CD4-positive, alpha-beta T cell (primary cell): ENCODE measurements at regions not wholly inside any gene's neighbourhood (a gene's known extent, or its start where the extent isn't known, plus 50 kb on each side); places are given as distances from the start of the nearest gene placed in this dataset.

Experiments used
- ATAC-seq: fragments of 200-7000 bp; cut with Tn5 transposase; one replicate; pipeline ENCODE4 v1.10.0; 2022; ENCODE audit warnings: mild to moderate bottlenecking; ENCODE audit not compliant: poor library complexity
- CTCF ChIA-PET: fragments of 350-600 bp; sonication (Branson Sonifier 250); formaldehyde crosslinking; loops from one replicate; lab custom pipeline; 2021; ENCODE audit warnings: antibody characterized with exemption, inconsistent platforms; lab: Charles Lee
- POLR2A ChIA-PET: fragments of 350-600 bp; sonication (Branson Sonifier 250); formaldehyde crosslinking; loops from one replicate; lab custom pipeline; 2021; ENCODE audit warnings: antibody characterized with exemption, inconsistent platforms; lab: Charles Lee
- DNase-seq, 14 experiments: peaks; one replicate each; pipeline ENCODE4 v3.0.0-alpha.2; 2013 to 2020; ENCODE audit warnings: mixed read lengths in 2 of 14
- H3K27ac ChIP-seq, 2 donors: one replicate each; pipeline versions ENCODE4 v1.5.1 to v1.7.0; 2013; ENCODE audit warnings: low read length in 2 of 2, low read depth in 1 of 2, mild to moderate bottlenecking in 1 of 2
- H3K27me3 ChIP-seq, 2 experiments: 1 replicate in 1 of 2; 2 replicates in 1 of 2; pipeline versions ENCODE4 v1.6.1 to v1.7.0; 2013; ENCODE audit warnings: low read length in 2 of 2, control low read depth in 1 of 2, mild to moderate bottlenecking in 1 of 2, moderate library complexity in 1 of 2; ENCODE audit not compliant: insufficient read depth in 2 of 2, control insufficient read depth in 1 of 2
- H3K36me3 ChIP-seq: one replicate; pipeline ENCODE4 v1.6.1; 2013; ENCODE audit warnings: low read length, control low read depth; ENCODE audit not compliant: insufficient read depth
- H3K4me1 ChIP-seq: one replicate; pipeline ENCODE4 v1.6.1; 2013; ENCODE audit warnings: low read length, control low read depth; ENCODE audit not compliant: insufficient read depth
- H3K4me3 ChIP-seq: one replicate; pipeline ENCODE4 v1.5.1; 2013; ENCODE audit warnings: mild to moderate bottlenecking, low read length, moderate library complexity
- H3K9me3 ChIP-seq, 2 experiments: 1 replicate in 1 of 2; 2 replicates in 1 of 2; pipeline versions ENCODE4 v1.6.1 to v1.7.0; 2013; ENCODE audit warnings: low read length in 2 of 2, mild to moderate bottlenecking in 2 of 2, control low read depth in 1 of 2, moderate library complexity in 1 of 2; ENCODE audit not compliant: control insufficient read depth in 1 of 2, insufficient read depth in 1 of 2
- H3K27ac Mint-ChIP-seq: one replicate; pipeline ENCODE4 v1.8.0; 2020; ENCODE audit warnings: mixed read lengths
- H3K27me3 Mint-ChIP-seq: one replicate; pipeline ENCODE4 v1.8.0; 2021; ENCODE audit warnings: mixed read lengths
- H3K36me3 Mint-ChIP-seq: one replicate; pipeline ENCODE4 v1.8.0; 2021; ENCODE audit warnings: low read depth, mixed read lengths
- H3K4me1 Mint-ChIP-seq: one replicate; pipeline ENCODE4 v1.8.0; 2021; ENCODE audit warnings: low read depth, mixed read lengths
- H3K4me3 Mint-ChIP-seq: one replicate; pipeline ENCODE4 v1.8.0; 2020; ENCODE audit warnings: mild to moderate bottlenecking, mixed read lengths
- H3K9me3 Mint-ChIP-seq: one replicate; pipeline ENCODE4 v1.8.0; 2020; ENCODE audit warnings: mixed read lengths
- CTCF ChIP-seq: fragments of 200-600 bp; IDR thresholded peaks from one replicate; pipeline ENCODE4 v1.8.0; 2022; ENCODE audit warnings: antibody characterized with exemption, mild to moderate bottlenecking
- intact Hi-C, 2 experiments: fragments of 100-400 bp; cut with DNase I in 1 of 2; cut with micrococcal nuclease in 1 of 2; formaldehyde crosslinking; loops; one replicate each; pipeline versions ENCODE4 v1.15.1 to v1.9.0; 2023 to 2025; cut with DNase I, micrococcal nuclease

- no peak overlapping the region for H3K27ac Mint-ChIP-seq
- CTCF ChIA-PET = no interaction called here
- Histone ChIP-seq H3K9me3 (peaks cover 0 to 15% of the 10 kb centered on the region in 2 experiments), H3K27me3 (peaks cover 7 to 8% of the 10 kb centered on the region in 2 experiments), H3K4me1 (no peaks in the 10 kb centered on the region), H3K27ac (no peak overlapping the region), H3K36me3 (no peaks in the 10 kb centered on the region), H3K4me3 (no peak overlapping the region)
- H3K4me3 Mint-ChIP-seq = no peak overlapping the region
- peaks cover 12% of the 10 kb centered on the region for H3K27me3 Mint-ChIP-seq
- H3K36me3 Mint-ChIP-seq = no peaks in the 10 kb centered on the region
- no peak for ATAC-seq
- intact Hi-C loops = no loop called here
- TF ChIP-seq CTCF = no peak
- no peak for DNase-seq
- POLR2A ChIA-PET = no interaction called here
- no peaks in the 10 kb centered on the region for H3K9me3 Mint-ChIP-seq
- no peaks in the 10 kb centered on the region for H3K4me1 Mint-ChIP-seq
These were observed 58.4 kb upstream of the TBX3 start for GRCh38 chr12:114742363-114742762.

GRCh38 chr12:114741940-114742339, 58.0 kb upstream of the TBX3 start:
- H3K4me3 ChIP-seq = no peak overlapping the region
- DNase-seq = no peak
- CTCF ChIA-PET = no interaction called here

GRCh38 chr12:114740448-114740847, 56.5 kb upstream of the TBX3 start:
- H3K27ac Mint-ChIP-seq = no peak overlapping the region
- H3K4me1 Mint-ChIP-seq = no peaks in the 10 kb centered on the region
- H3K4me3 Mint-ChIP-seq = no peak overlapping the region
- peaks cover 0 to 31% of the 10 kb centered on the region in 2 experiments for H3K9me3 ChIP-seq
- no peaks in the 10 kb centered on the region for H3K9me3 Mint-ChIP-seq
- peaks cover 18 to 23% of the 10 kb centered on the region in 2 experiments for H3K27me3 ChIP-seq
- no peaks in the 10 kb centered on the region for H3K4me1 ChIP-seq
- H3K36me3 Mint-ChIP-seq = no peaks in the 10 kb centered on the region
- peaks cover 21% of the 10 kb centered on the region for H3K27me3 Mint-ChIP-seq
- ChIA-PET POLR2A (no interaction called here), CTCF (no interaction called here)
- H3K36me3 ChIP-seq = no peaks in the 10 kb centered on the region
- no peak overlapping the region for H3K27ac ChIP-seq
- no peak overlapping the region for H3K4me3 ChIP-seq
- ATAC-seq (no peak), DNase-seq (no peak)
- TF ChIP-seq CTCF = no peak
- intact Hi-C loops = no loop called here

More at GRCh38 chr12:114741940-114742339, 58.0 kb upstream of the TBX3 start:
- Histone ChIP-seq H3K36me3 (no peaks in the 10 kb centered on the region), H3K9me3 (peaks cover 0 to 16% of the 10 kb centered on the region in 2 experiments), H3K27ac (no peak overlapping the region), H3K4me1 (no peaks in the 10 kb centered on the region), H3K27me3 (peaks cover 8 to 10% of the 10 kb centered on the region in 2 experiments)
- Mint-ChIP-seq H3K27me3 (peaks cover 14% of the 10 kb centered on the region), H3K4me1 (no peaks in the 10 kb centered on the region), H3K4me3 (no peak overlapping the region), H3K36me3 (no peaks in the 10 kb centered on the region), H3K27ac (no peak overlapping the region), H3K9me3 (no peaks in the 10 kb centered on the region)
- ATAC-seq = no peak
- intact Hi-C loops = no loop called here
- TF ChIP-seq CTCF = no peak
- POLR2A ChIA-PET = no interaction called here
